T-cell (primary cell): ENCODE measurements at regions not wholly inside any gene's neighbourhood (a gene's known extent, or its start where the extent isn't known, plus 50 kb on each side); places are given as distances from the start of the nearest gene placed in this dataset.

Experiments
- ATAC-seq, 4 experiments: fragments of 200-7000 bp in 3 of 4; fragments of 150-1000 bp in 1 of 4; cut with Tn5 transposase; replicated peaks in 1 of 4; 1 replicate in 3 of 4; 2 replicates in 1 of 4; pipeline ENCODE4 v1.10.0; 2021; ENCODE audit warnings: moderate library complexity in 3 of 4, mild to moderate bottlenecking in 2 of 4, moderate number of reproducible peaks in 1 of 4
- CTCF ChIA-PET, 2 donors: fragments of 300-600 bp; sonication (Branson Sonifier 250); formaldehyde crosslinking; loops; one replicate each; lab custom pipeline; 2022; ENCODE audit warnings: antibody characterized with exemption in 2 of 2; lab: Charles Lee
- POLR2A ChIA-PET, 2 donors: fragments of 300-600 bp; sonication (Branson Sonifier 250); formaldehyde crosslinking; loops; one replicate each; lab custom pipeline; 2022; ENCODE audit warnings: antibody characterized with exemption in 2 of 2; lab: Charles Lee
- DNase-seq, 35 experiments: peaks; one replicate each; pipeline versions ENCODE4 v3.0.0 to v3.0.0-alpha.2; 2013 to 2023
- H3K27ac ChIP-seq: one replicate; pipeline ENCODE4 v1.5.1; 2013; ENCODE audit warnings: low read length
- H3K27me3 ChIP-seq, 2 experiments: replicated peaks in 1 of 2; 1 replicate in 1 of 2; 2 replicates in 1 of 2; pipeline versions ENCODE4 v1.6.1 to v1.7.0; 2013; ENCODE audit warnings: low read length in 1 of 2, mixed read lengths in 1 of 2; ENCODE audit not compliant: control insufficient read depth in 2 of 2, insufficient read depth in 2 of 2; ENCODE audit errors: extremely low read depth in 1 of 2
- H3K36me3 ChIP-seq, 2 donors: 1 replicate in 1 of 2; 2 replicates in 1 of 2; pipeline versions ENCODE4 v1.6.1 to v1.7.0; 2013; ENCODE audit warnings: low read length in 1 of 2; ENCODE audit not compliant: control insufficient read depth in 2 of 2, insufficient read depth in 1 of 2; ENCODE audit errors: extremely low read depth in 1 of 2
- H3K4me1 ChIP-seq, 2 experiments: 1 replicate in 1 of 2; 2 replicates in 1 of 2; pipeline versions ENCODE4 v1.6.1 to v1.7.0; 2013; ENCODE audit warnings: low read length in 2 of 2, mixed read lengths in 1 of 2; ENCODE audit not compliant: insufficient read depth in 2 of 2, control insufficient read depth in 1 of 2; ENCODE audit errors: extremely low read depth in 1 of 2
- H3K4me3 ChIP-seq, 2 donors: 1 replicate in 1 of 2; 2 replicates in 1 of 2; pipeline versions ENCODE4 v1.5.1 to v1.7.0; 2013; ENCODE audit warnings: mild to moderate bottlenecking in 2 of 2, low read length in 1 of 2, moderate library complexity in 1 of 2; ENCODE audit not compliant: control insufficient read depth in 1 of 2; ENCODE audit errors: extremely low read depth in 1 of 2
- H3K9me3 ChIP-seq: 2 replicates; pipeline ENCODE4 v1.7.0; 2013
- H3K27ac Mint-ChIP-seq, 2 donors: one replicate each; pipeline ENCODE4 v1.8.0; 2020 to 2021; ENCODE audit warnings: mild to moderate bottlenecking in 2 of 2, mixed read lengths in 2 of 2
- H3K27me3 Mint-ChIP-seq, 2 donors: one replicate each; pipeline ENCODE4 v1.8.0; 2021 to 2022; ENCODE audit warnings: mixed read lengths in 2 of 2
- H3K36me3 Mint-ChIP-seq: one replicate; pipeline ENCODE4 v1.8.0; 2021; ENCODE audit warnings: mixed read lengths
- H3K4me1 Mint-ChIP-seq, 3 donors: one replicate each; pipeline ENCODE4 v1.8.0; 2020 to 2022; ENCODE audit warnings: mixed read lengths in 3 of 3, mild to moderate bottlenecking in 1 of 3
- H3K4me3 Mint-ChIP-seq, 3 donors: one replicate each; pipeline ENCODE4 v1.8.0; 2020 to 2022; ENCODE audit warnings: mild to moderate bottlenecking in 3 of 3, mixed read lengths in 3 of 3, moderate library complexity in 3 of 3
- H3K9me3 Mint-ChIP-seq, 3 donors: one replicate each; pipeline ENCODE4 v1.8.0; 2020 to 2022; ENCODE audit warnings: mixed read lengths in 3 of 3
- WGBS: methylation state at CpG from one replicate; pipeline ENCODE4 v1.1.5; 2013; ENCODE audit warnings: missing lambda C conversion rate; ENCODE audit not compliant: insufficient coverage; 5-methylcytosine and 5-hydroxymethylcytosine counted together

GRCh38 chr5:2913281-2913680, 161.8 kb upstream of the IRX2 start:
- Histone ChIP-seq H3K9me3 (no peaks in the 10 kb centered on the region), H3K27me3 (no peaks in the 10 kb centered on the region), H3K4me3 (no peak overlapping the region), H3K36me3 (no peaks in the 10 kb centered on the region), H3K27ac (no peak overlapping the region), H3K4me1 (no peaks in the 10 kb centered on the region)
- no peak for ATAC-seq
- Mint-ChIP-seq H3K27ac (no peak overlapping the region), H3K9me3 (peaks cover 2 to 8% (median 5%) of the 10 kb centered on the region in 3 donors), H3K4me3 (no peak overlapping the region), H3K36me3 (no peaks in the 10 kb centered on the region), H3K27me3 (peaks cover 0 to 4% of the 10 kb centered on the region in 2 donors), H3K4me1 (no peaks in the 10 kb centered on the region)
- ChIA-PET CTCF (no interaction called here), POLR2A (no interaction called here)
- no peak for DNase-seq
- 88% methylated on average over 6 of the region's 7 CpGs for WGBS

DNA sequence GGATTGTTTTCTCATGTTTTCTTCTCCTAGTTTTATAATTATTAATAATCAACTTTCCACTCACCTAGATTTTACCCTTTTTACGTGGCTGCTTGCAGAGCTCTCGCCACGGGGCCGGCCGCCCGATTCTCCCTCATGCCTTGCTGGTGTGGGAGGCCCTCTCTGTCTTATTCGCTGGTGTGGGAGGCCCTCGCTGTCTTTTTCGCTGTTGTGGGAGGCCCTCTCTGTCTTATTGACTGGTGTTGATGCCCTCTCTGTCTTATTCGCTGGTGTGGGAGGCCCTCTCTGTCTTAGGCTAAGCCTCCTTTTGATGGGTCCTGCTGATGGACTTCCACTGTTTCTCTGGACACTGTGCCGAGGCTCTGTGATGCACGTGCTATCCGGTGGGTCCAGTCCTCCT, 161.3 kb upstream of the IRX2 start:
- no peaks in the 10 kb centered on the region for H3K9me3 ChIP-seq
- peaks cover 2 to 5% (median 4%) of the 10 kb centered on the region in 3 donors for H3K9me3 Mint-ChIP-seq
- no peaks in the 10 kb centered on the region for H3K4me1 ChIP-seq
- H3K36me3 Mint-ChIP-seq: no peaks in the 10 kb centered on the region
- H3K27ac Mint-ChIP-seq: no peak overlapping the region
- no peak overlapping the region for H3K27ac ChIP-seq
- H3K4me3 Mint-ChIP-seq: no peak overlapping the region
- DNase-seq (no peak), ATAC-seq (no peak)
- WGBS: 93% methylated on average over 4 of the region's 13 CpGs
- H3K27me3 ChIP-seq: no peaks in the 10 kb centered on the region
- ChIA-PET CTCF (no interaction called here), POLR2A (no interaction called here)
- no peaks in the 10 kb centered on the region for H3K36me3 ChIP-seq
- no peaks in the 10 kb centered on the region for H3K4me1 Mint-ChIP-seq
- H3K4me3 ChIP-seq: no peak overlapping the region
- H3K27me3 Mint-ChIP-seq: peaks cover 0 to 4% of the 10 kb centered on the region in 2 donors

DNA sequence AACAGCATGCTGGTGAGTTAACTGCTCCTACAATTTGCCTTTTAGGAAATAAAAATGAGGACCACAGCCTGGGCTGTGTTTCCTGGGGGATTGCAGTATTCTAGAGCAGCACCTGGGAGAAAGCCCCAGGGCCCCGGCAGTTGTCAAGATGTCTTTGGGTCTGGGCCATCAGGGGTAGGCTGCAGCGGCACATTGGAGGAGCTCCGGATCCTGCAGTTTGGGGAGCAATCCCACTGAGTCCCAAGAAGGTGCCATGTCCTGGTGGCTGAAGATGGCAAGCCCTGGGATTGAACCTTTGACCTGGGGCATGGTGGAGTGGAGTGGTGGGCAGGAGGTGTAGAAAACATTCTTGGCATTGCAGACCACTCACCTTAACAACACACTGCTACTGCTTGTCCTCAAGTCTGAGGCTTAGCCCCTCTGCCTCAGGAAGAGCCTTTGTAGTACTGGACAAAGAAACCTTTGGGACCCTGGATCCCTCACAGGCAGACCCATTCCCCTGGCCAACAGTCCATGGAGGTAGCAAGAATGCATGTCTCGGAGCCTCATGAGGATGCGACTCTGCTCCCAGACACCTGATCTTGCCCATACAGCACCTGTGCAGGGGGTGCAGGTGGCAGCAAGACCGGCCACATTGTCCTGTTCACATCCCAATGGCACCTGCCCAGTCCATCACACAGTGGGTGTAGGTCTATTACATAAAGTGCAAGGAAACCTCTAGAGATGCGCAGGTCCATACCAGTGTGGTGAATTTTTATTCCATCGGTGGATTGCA, 159.1 kb upstream of the IRX2 start:
- ChIA-PET CTCF (no interaction called here), POLR2A (interaction anchor here in 1 of 2 donors (0.5 kb wide), 1 partner anchor 1970 kb away, joined by 4 read pairs; no protein-coding TSS in a partner anchor)
- H3K4me3 Mint-ChIP-seq: no peak overlapping the region
- no peak for ATAC-seq
- Histone ChIP-seq H3K27me3 (no peaks in the 10 kb centered on the region), H3K9me3 (no peaks in the 10 kb centered on the region), H3K4me3 (no peak overlapping the region), H3K36me3 (no peaks in the 10 kb centered on the region), H3K27ac (no peak overlapping the region), H3K4me1 (no peaks in the 10 kb centered on the region)
- 91% methylated on average over 4 of the region's 8 CpGs for WGBS
- no peak for DNase-seq
- H3K36me3 Mint-ChIP-seq: no peaks in the 10 kb centered on the region
- peaks cover 0 to 4% of the 10 kb centered on the region in 2 donors for H3K27me3 Mint-ChIP-seq
- no peak overlapping the region for H3K27ac Mint-ChIP-seq
- peaks cover 2 to 5% (median 4%) of the 10 kb centered on the region in 3 donors for H3K9me3 Mint-ChIP-seq
- H3K4me1 Mint-ChIP-seq: no peaks in the 10 kb centered on the region

- Mint-ChIP-seq H3K9me3 (peaks cover 0 to 5% (median 0%) of the 10 kb centered on the region in 3 donors), H3K4me1 (no peaks in the 10 kb centered on the region), H3K4me3 (no peak overlapping the region), H3K36me3 (no peaks in the 10 kb centered on the region), H3K27ac (no peak overlapping the region), H3K27me3 (peaks cover 0 to 4% of the 10 kb centered on the region in 2 donors)
- CTCF ChIA-PET: no interaction called here
- ATAC-seq (no peak), DNase-seq (no peak)
- Histone ChIP-seq H3K4me3 (no peak overlapping the region), H3K27ac (no peak overlapping the region), H3K4me1 (no peaks in the 10 kb centered on the region), H3K27me3 (no peaks in the 10 kb centered on the region), H3K36me3 (no peaks in the 10 kb centered on the region), H3K9me3 (no peaks in the 10 kb centered on the region)
- 82% methylated on average over 10 of the region's 10 CpGs for WGBS
- POLR2A ChIA-PET: no interaction called here
Observed at GRCh38 chr5:2909035-2909434, 157.6 kb upstream of the IRX2 start.

DNA sequence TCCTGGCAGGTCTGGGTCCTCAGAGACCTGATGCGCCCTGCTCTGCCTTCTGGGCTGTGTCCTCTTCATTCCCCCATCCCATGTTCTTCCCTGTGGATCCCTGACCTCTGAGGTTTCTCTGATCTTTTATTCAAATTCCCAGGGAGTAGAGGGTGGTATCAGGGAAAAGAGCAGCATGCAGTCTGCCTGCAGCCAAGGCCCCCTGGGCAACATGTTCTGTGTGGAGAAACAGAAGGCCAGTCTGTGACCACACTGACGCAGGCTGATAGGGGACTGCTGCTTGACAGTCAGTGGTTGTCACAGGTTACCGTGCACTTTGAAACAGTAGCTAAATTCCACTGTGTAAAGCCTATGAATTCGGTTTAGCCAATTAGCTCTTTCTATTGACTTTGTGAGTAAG, 156.6 kb upstream of the IRX2 start:
- H3K27ac ChIP-seq: no peak overlapping the region
- H3K9me3 Mint-ChIP-seq: no peaks in the 10 kb centered on the region
- H3K4me3 ChIP-seq: no peak overlapping the region
- DNase-seq (no peak), ATAC-seq (no peak)
- H3K27me3 ChIP-seq: no peaks in the 10 kb centered on the region
- ChIA-PET POLR2A (no interaction called here), CTCF (no interaction called here)
- H3K4me1 ChIP-seq: no peaks in the 10 kb centered on the region
- H3K4me3 Mint-ChIP-seq: no peak overlapping the region
- H3K9me3 ChIP-seq: no peaks in the 10 kb centered on the region
- H3K27ac Mint-ChIP-seq: no peak overlapping the region
- H3K36me3 Mint-ChIP-seq: no peaks in the 10 kb centered on the region
- no peaks in the 10 kb centered on the region for H3K27me3 Mint-ChIP-seq
- WGBS: 75% methylated on average over 1 of the region's 4 CpGs
- H3K4me1 Mint-ChIP-seq: no peaks in the 10 kb centered on the region
- H3K36me3 ChIP-seq: no peaks in the 10 kb centered on the region

- DNase-seq: no peak
- no peaks in the 10 kb centered on the region for H3K4me1 Mint-ChIP-seq
- H3K27ac Mint-ChIP-seq: no peak overlapping the region
- H3K27me3 Mint-ChIP-seq: no peaks in the 10 kb centered on the region
- Histone ChIP-seq H3K4me1 (no peaks in the 10 kb centered on the region), H3K9me3 (no peaks in the 10 kb centered on the region), H3K27ac (no peak overlapping the region), H3K36me3 (no peaks in the 10 kb centered on the region), H3K27me3 (peaks cover 0 to 3% of the 10 kb centered on the region in 2 experiments), H3K4me3 (no peak overlapping the region)
- H3K9me3 Mint-ChIP-seq: peaks cover 0 to 5% (median 0%) of the 10 kb centered on the region in 3 donors
- CTCF ChIA-PET: no interaction called here
- POLR2A ChIA-PET: no interaction called here
- WGBS: 79% methylated on average over 7 of the region's 8 CpGs
- H3K36me3 Mint-ChIP-seq: no peaks in the 10 kb centered on the region
- no peak overlapping the region for H3K4me3 Mint-ChIP-seq
- no peak for ATAC-seq
Observed at GRCh38 chr5:2906302-2907090, 155.0 kb upstream of the IRX2 start.
